WTC11 (cell line): ENCODE measurements at regions not wholly inside any gene's neighbourhood (a gene's known extent, or its start where the extent isn't known, plus 50 kb on each side); places are given as distances from the start of the nearest gene placed in this dataset.

Source experiments
- CREB1 ChIP-seq: sonication (generic); formaldehyde crosslinking; IDR thresholded peaks from 2 replicates; pipeline ENCODE4 v1.8.0; 2023; ENCODE audit warnings: mild to moderate bottlenecking, missing genetic modification reagents
- ESRRA ChIP-seq: sonication (generic); formaldehyde crosslinking; IDR thresholded peaks from 2 replicates; pipeline ENCODE4 v1.8.1; 2022; ENCODE audit warnings: mild to moderate bottlenecking, missing genetic modification reagents, borderline replicate concordance
- FOXJ3 ChIP-seq: sonication (generic); formaldehyde crosslinking; IDR thresholded peaks from 2 replicates; pipeline ENCODE4 v1.9.0; 2021; ENCODE audit warnings: missing genetic modification reagents, mild to moderate bottlenecking, borderline replicate concordance
- RELA ChIP-seq: sonication (generic); formaldehyde crosslinking; IDR thresholded peaks from 2 replicates; pipeline ENCODE4 v1.8.1; 2022; ENCODE audit warnings: missing genetic modification reagents, mild to moderate bottlenecking, borderline replicate concordance
- SP1 ChIP-seq: sonication (generic); formaldehyde crosslinking; conservative IDR thresholded peaks from 2 replicates; pipeline ENCODE4 v1.8.1; 2022; ENCODE audit warnings: missing genetic modification reagents
- ZNF232 ChIP-seq: sonication (generic); formaldehyde crosslinking; IDR thresholded peaks from 2 replicates; pipeline ENCODE4 v1.8.0; 2022; ENCODE audit warnings: mild to moderate bottlenecking, missing genetic modification reagents
- TF ChIP-seq, protein P1 (sequence below): fragments of 200-600 bp; IDR thresholded peaks from 2 replicates; pipeline ENCODE4 v1.8.0; 2022; ENCODE audit warnings: antibody characterized with exemption
- TF ChIP-seq, protein P2 (sequence below): sonication (generic); formaldehyde crosslinking; IDR thresholded peaks from 2 replicates; pipeline ENCODE4 v1.8.1; 2022; ENCODE audit warnings: mild to moderate bottlenecking, moderate library complexity, missing genetic modification reagents
- TF ChIP-seq, protein P3 (sequence below): sonication (generic); formaldehyde crosslinking; IDR thresholded peaks from 2 replicates; pipeline ENCODE4 v1.8.1; 2022; ENCODE audit warnings: mild to moderate bottlenecking, missing genetic modification reagents, moderate library complexity, borderline replicate concordance
- TF ChIP-seq, protein P4 (sequence below): sonication (generic); formaldehyde crosslinking; IDR thresholded peaks from 2 replicates; pipeline ENCODE4 v1.8.0; 2022; ENCODE audit warnings: mild to moderate bottlenecking, missing genetic modification reagents
- TF ChIP-seq, protein P5 (sequence below): sonication (generic); formaldehyde crosslinking; IDR thresholded peaks from 2 replicates; pipeline ENCODE4 v1.8.1; 2023; ENCODE audit warnings: mild to moderate bottlenecking, missing genetic modification reagents

DNA sequence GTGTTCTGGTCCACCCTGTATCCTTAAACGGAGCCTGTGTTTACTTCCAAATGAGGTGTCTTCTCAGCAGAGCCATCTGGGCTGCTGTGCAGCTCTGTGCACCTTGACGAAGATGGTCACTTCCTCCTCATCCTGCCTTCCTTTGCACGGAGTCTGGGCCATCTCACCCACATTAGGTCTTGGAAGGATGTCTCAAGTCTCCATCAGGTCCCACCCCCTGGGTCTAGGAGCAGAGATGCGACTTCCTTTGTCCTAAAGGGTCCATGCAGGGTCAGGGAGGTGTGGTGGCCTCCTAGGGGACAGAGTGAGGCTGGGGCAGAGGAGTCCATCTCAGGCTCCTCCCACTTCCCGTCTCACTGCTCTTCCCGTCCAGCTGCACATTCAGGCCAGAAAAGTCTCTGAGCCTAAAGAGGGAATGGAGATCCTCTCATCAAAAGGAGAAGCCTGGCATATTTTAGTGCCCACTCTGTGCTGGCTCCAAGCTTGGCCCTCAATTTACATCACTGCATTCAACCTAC is 209.2 kb downstream of the MATN1 start:
- no peak for TF ChIP-seq SP1
- TF ChIP-seq RELA (CRISPR knock-in tag), result no peak
- TF ChIP-seq, protein P1, sequence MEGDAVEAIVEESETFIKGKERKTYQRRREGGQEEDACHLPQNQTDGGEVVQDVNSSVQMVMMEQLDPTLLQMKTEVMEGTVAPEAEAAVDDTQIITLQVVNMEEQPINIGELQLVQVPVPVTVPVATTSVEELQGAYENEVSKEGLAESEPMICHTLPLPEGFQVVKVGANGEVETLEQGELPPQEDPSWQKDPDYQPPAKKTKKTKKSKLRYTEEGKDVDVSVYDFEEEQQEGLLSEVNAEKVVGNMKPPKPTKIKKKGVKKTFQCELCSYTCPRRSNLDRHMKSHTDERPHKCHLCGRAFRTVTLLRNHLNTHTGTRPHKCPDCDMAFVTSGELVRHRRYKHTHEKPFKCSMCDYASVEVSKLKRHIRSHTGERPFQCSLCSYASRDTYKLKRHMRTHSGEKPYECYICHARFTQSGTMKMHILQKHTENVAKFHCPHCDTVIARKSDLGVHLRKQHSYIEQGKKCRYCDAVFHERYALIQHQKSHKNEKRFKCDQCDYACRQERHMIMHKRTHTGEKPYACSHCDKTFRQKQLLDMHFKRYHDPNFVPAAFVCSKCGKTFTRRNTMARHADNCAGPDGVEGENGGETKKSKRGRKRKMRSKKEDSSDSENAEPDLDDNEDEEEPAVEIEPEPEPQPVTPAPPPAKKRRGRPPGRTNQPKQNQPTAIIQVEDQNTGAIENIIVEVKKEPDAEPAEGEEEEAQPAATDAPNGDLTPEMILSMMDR, result no peak
- TF ChIP-seq, protein P2, sequence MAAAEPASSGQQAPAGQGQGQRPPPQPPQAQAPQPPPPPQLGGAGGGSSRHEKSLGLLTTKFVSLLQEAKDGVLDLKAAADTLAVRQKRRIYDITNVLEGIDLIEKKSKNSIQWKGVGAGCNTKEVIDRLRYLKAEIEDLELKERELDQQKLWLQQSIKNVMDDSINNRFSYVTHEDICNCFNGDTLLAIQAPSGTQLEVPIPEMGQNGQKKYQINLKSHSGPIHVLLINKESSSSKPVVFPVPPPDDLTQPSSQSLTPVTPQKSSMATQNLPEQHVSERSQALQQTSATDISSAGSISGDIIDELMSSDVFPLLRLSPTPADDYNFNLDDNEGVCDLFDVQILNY (CRISPR knock-in tag), result no peak
- TF ChIP-seq, protein P3, sequence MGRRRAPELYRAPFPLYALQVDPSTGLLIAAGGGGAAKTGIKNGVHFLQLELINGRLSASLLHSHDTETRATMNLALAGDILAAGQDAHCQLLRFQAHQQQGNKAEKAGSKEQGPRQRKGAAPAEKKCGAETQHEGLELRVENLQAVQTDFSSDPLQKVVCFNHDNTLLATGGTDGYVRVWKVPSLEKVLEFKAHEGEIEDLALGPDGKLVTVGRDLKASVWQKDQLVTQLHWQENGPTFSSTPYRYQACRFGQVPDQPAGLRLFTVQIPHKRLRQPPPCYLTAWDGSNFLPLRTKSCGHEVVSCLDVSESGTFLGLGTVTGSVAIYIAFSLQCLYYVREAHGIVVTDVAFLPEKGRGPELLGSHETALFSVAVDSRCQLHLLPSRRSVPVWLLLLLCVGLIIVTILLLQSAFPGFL (CRISPR knock-in tag), result no peak
- TF ChIP-seq, protein P4, sequence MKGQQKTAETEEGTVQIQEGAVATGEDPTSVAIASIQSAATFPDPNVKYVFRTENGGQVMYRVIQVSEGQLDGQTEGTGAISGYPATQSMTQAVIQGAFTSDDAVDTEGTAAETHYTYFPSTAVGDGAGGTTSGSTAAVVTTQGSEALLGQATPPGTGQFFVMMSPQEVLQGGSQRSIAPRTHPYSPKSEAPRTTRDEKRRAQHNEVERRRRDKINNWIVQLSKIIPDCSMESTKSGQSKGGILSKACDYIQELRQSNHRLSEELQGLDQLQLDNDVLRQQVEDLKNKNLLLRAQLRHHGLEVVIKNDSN (CRISPR knock-in tag), result no peak
- no peak for TF ChIP-seq FOXJ3 (CRISPR knock-in tag)
- TF ChIP-seq, protein P5, sequence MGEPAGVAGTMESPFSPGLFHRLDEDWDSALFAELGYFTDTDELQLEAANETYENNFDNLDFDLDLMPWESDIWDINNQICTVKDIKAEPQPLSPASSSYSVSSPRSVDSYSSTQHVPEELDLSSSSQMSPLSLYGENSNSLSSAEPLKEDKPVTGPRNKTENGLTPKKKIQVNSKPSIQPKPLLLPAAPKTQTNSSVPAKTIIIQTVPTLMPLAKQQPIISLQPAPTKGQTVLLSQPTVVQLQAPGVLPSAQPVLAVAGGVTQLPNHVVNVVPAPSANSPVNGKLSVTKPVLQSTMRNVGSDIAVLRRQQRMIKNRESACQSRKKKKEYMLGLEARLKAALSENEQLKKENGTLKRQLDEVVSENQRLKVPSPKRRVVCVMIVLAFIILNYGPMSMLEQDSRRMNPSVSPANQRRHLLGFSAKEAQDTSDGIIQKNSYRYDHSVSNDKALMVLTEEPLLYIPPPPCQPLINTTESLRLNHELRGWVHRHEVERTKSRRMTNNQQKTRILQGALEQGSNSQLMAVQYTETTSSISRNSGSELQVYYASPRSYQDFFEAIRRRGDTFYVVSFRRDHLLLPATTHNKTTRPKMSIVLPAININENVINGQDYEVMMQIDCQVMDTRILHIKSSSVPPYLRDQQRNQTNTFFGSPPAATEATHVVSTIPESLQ (CRISPR knock-in tag), result no peak
- no peak for TF ChIP-seq ZNF232 (CRISPR knock-in tag)
- no peak for TF ChIP-seq ESRRA
- TF ChIP-seq CREB1 (CRISPR knock-in tag), result no peak
